ENCODE measurements at regions not wholly inside any gene's neighbourhood (a gene's known extent, or its start where the extent isn't known, plus 50 kb on each side); places are given as distances from the start of the nearest gene placed in this dataset.

DNA sequence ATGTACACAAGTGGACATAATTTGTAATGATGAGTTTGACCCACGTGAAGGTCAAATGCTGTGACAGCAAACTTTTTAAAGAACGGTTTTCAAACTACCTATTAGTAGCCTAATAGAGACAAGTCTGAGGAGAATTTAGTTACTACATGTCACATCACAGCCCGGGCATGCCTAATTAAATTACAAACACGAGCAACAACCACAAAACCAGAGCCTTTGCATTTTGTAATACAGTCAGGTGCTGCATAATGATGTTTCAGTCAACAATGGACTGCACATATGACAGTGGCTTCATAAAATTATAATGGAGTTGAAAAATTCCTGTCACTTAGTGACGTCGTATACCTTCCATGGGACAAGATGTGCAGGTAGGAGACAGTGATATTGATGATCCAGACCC is 274.5 kb downstream of the DACT1 start:
- TF ChIP-seq, protein P1, sequence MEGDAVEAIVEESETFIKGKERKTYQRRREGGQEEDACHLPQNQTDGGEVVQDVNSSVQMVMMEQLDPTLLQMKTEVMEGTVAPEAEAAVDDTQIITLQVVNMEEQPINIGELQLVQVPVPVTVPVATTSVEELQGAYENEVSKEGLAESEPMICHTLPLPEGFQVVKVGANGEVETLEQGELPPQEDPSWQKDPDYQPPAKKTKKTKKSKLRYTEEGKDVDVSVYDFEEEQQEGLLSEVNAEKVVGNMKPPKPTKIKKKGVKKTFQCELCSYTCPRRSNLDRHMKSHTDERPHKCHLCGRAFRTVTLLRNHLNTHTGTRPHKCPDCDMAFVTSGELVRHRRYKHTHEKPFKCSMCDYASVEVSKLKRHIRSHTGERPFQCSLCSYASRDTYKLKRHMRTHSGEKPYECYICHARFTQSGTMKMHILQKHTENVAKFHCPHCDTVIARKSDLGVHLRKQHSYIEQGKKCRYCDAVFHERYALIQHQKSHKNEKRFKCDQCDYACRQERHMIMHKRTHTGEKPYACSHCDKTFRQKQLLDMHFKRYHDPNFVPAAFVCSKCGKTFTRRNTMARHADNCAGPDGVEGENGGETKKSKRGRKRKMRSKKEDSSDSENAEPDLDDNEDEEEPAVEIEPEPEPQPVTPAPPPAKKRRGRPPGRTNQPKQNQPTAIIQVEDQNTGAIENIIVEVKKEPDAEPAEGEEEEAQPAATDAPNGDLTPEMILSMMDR (IDR thresholded peaks at IDR 0.05; ENCODE audit: control extremely low read depth in 1 of 3, insufficient read depth in 1 of 3, low read depth in 1 of 3, low read length in 3 of 3), result no peak
- TF ChIP-seq POLR2AphosphoS5 (IDR thresholded peaks at IDR 0.05; ENCODE audit: low read depth, low read length) (no peak), EZH2 (IDR thresholded peaks at IDR 0.05; ENCODE audit: low read depth, low read length, severe bottlenecking) (no peak)
